Sigmoid colon (tissue), 6 donors: ENCODE measurements at regions not wholly inside any gene's neighbourhood (a gene's known extent, or its start where the extent isn't known, plus 50 kb on each side); places are given as distances from the start of the nearest gene placed in this dataset.

Experiments used
- DNase-seq: peaks from one replicate; pipeline ENCODE4 v3.0.0-alpha.2; 2019
- H3K27ac ChIP-seq, 4 donors: fragments of 200-600 bp; sonication (generic); one replicate each; pipeline ENCODE4 v1.5.1; 2016 to 2019; ENCODE audit warnings: mild to moderate bottlenecking in 1 of 4
- H3K27me3 ChIP-seq, 3 donors: fragments of 200-600 bp; sonication (generic); one replicate each; pipeline ENCODE4 v1.5.1; 2019; ENCODE audit warnings: mild to moderate bottlenecking in 1 of 3
- H3K36me3 ChIP-seq, 4 donors: fragments of 200-600 bp; sonication (generic); one replicate each; pipeline ENCODE4 v1.5.1; 2016 to 2019
- H3K4me1 ChIP-seq, 4 donors: fragments of 200-600 bp; sonication (generic); one replicate each; pipeline ENCODE4 v1.5.1; 2017 to 2019
- H3K4me3 ChIP-seq, 4 donors: fragments of 200-600 bp; sonication (generic); one replicate each; pipeline ENCODE4 v1.5.1; 2017 to 2019; ENCODE audit warnings: mild to moderate bottlenecking in 2 of 4, moderate library complexity in 1 of 4
- H3K9me3 ChIP-seq, 4 donors: fragments of 200-600 bp in 3 of 4; sonication (generic) in 3 of 4; one replicate each; pipeline versions ENCODE4 v1.5.1 to v1.6.1; 2013 to 2019
- EP300 ChIP-seq, 4 donors: sonication (generic); formaldehyde crosslinking; IDR thresholded peaks; one replicate each; pipeline ENCODE4 v1.6.1; 2017; ENCODE audit warnings: antibody characterized with exemption in 4 of 4
- POLR2A ChIP-seq, 2 donors: fragments of 450-650 bp; IDR thresholded peaks; one replicate each; pipeline ENCODE4 v1.6.1; 2016; ENCODE audit warnings: antibody characterized with exemption in 2 of 2, mild to moderate bottlenecking in 2 of 2, moderate library complexity in 2 of 2
- POLR2AphosphoS5 ChIP-seq, 4 donors: sonication (generic); formaldehyde crosslinking; IDR thresholded peaks; one replicate each; pipeline ENCODE4 v1.6.1; 2017; ENCODE audit warnings: antibody characterized with exemption in 4 of 4
- WGBS, 2 donors: extraction: QIAGEN DNeasy Blood & Tissue Kit; methylation state at CpG; one replicate each; pipeline ENCODE4 v1.1.7; 2013; 5-methylcytosine and 5-hydroxymethylcytosine counted together
- intact Hi-C: fragments of 100-400 bp; cut with DNase I; formaldehyde crosslinking; loops from one replicate; pipeline ENCODE4 v1.15.1; 2023
- TF ChIP-seq, protein P1 (sequence below), 4 experiments: fragments of 450-650 bp in 3 of 4; fragments of 200-600 bp in 1 of 4; IDR thresholded peaks; one replicate each; pipeline ENCODE4 v1.5.1; 2016 to 2019; ENCODE audit warnings: antibody characterized with exemption in 4 of 4, mild to moderate bottlenecking in 3 of 4, moderate library complexity in 2 of 4
- donor health status: healthy with polysubstance abuse.
- donor health status: healthy.

GRCh38 chr20:47857569-47858464 lies 72.5 kb upstream of the SULF2 start:
- Histone ChIP-seq H3K9me3 (no peaks in the 10 kb centered on the region), H3K27me3 (no peaks in the 10 kb centered on the region), H3K36me3 (no peaks in the 10 kb centered on the region), H3K4me1 (peaks cover 0 to 18% (median 16%) of the 10 kb centered on the region in 4 donors), H3K27ac (peak overlapping the region; percentile 57 to 79 (median 69)), H3K4me3 (peak overlapping the region in 1 of 4 donors; percentile 6)
- WGBS, 2 donors: 36 to 63% methylated on average over 17 of the region's 17 CpGs
- DNase-seq: peak; percentile 85
- intact Hi-C loops: loop anchor here (5.0 kb wide), 1 partner anchor 71 kb away; the partner anchor contains the start of gene SULF2
- TF ChIP-seq POLR2A (IDR thresholded peaks at IDR 0.05): no peak
- peak in 3 of 4 donors; percentile 16 to 26 (median 26) for TF ChIP-seq POLR2AphosphoS5 (IDR thresholded peaks at IDR 0.05)

DNA sequence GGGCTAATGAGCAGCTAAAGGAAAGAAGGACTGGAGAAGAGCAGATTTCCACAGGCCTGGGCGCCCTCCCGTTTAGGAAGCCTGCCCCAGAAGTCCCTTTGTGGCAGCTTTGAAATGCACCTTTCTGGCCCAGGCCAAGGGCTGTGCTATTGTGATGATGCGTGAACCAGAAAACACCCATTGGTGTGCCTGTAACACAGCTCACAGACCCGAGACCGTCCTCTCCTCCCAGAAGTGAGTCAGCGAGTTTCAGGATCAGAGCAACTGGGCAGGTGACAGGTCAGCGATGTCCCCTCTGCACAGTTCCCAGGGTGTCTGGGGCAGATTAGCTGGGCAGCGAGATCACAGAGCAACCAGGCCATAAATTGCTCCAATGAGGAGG lies 71.9 kb upstream of the SULF2 start:
- no peak for DNase-seq
- no peaks in the 10 kb centered on the region for H3K9me3 ChIP-seq
- H3K4me1 ChIP-seq: peaks cover 0 to 18% (median 16%) of the 10 kb centered on the region in 4 donors
- peak overlapping the region; percentile 57 to 79 (median 69) for H3K27ac ChIP-seq
- H3K4me3 ChIP-seq: no peak overlapping the region
- no peaks in the 10 kb centered on the region for H3K36me3 ChIP-seq
- TF ChIP-seq, protein P1, sequence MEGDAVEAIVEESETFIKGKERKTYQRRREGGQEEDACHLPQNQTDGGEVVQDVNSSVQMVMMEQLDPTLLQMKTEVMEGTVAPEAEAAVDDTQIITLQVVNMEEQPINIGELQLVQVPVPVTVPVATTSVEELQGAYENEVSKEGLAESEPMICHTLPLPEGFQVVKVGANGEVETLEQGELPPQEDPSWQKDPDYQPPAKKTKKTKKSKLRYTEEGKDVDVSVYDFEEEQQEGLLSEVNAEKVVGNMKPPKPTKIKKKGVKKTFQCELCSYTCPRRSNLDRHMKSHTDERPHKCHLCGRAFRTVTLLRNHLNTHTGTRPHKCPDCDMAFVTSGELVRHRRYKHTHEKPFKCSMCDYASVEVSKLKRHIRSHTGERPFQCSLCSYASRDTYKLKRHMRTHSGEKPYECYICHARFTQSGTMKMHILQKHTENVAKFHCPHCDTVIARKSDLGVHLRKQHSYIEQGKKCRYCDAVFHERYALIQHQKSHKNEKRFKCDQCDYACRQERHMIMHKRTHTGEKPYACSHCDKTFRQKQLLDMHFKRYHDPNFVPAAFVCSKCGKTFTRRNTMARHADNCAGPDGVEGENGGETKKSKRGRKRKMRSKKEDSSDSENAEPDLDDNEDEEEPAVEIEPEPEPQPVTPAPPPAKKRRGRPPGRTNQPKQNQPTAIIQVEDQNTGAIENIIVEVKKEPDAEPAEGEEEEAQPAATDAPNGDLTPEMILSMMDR (IDR thresholded peaks at IDR 0.05): no peak
- no peak for TF ChIP-seq POLR2A (IDR thresholded peaks at IDR 0.05)
- TF ChIP-seq POLR2AphosphoS5 (IDR thresholded peaks at IDR 0.05): no peak
- no peak for TF ChIP-seq EP300 (IDR thresholded peaks at IDR 0.05)
- no peaks in the 10 kb centered on the region for H3K27me3 ChIP-seq
- intact Hi-C loops: loop anchor here (5.0 kb wide), 1 partner anchor 70 kb away; the partner anchor contains the start of gene SULF2
- 64 to 69% methylated on average over 8 of the region's 8 CpGs for WGBS, 2 donors

GRCh38 chr20:47855799-47856198 lies 70.5 kb upstream of the SULF2 start:
- no peaks in the 10 kb centered on the region for H3K9me3 ChIP-seq
- H3K36me3 ChIP-seq: no peaks in the 10 kb centered on the region
- no peak overlapping the region for H3K27ac ChIP-seq
- TF ChIP-seq POLR2AphosphoS5 (IDR thresholded peaks at IDR 0.05) (no peak), POLR2A (IDR thresholded peaks at IDR 0.05) (no peak), EP300 (IDR thresholded peaks at IDR 0.05) (no peak)
- TF ChIP-seq, protein P1 (IDR thresholded peaks at IDR 0.05): no peak
- 95 to 98% methylated on average over 4 of the region's 4 CpGs for WGBS, 2 donors
- H3K4me3 ChIP-seq: no peak overlapping the region
- H3K27me3 ChIP-seq: no peaks in the 10 kb centered on the region
- H3K4me1 ChIP-seq: peaks cover 0 to 18% (median 16%) of the 10 kb centered on the region in 4 donors
- intact Hi-C loops: loop anchor here (5.0 kb wide), 1 partner anchor 68 kb away; the partner anchor contains the start of gene SULF2
- no peak for DNase-seq

DNA sequence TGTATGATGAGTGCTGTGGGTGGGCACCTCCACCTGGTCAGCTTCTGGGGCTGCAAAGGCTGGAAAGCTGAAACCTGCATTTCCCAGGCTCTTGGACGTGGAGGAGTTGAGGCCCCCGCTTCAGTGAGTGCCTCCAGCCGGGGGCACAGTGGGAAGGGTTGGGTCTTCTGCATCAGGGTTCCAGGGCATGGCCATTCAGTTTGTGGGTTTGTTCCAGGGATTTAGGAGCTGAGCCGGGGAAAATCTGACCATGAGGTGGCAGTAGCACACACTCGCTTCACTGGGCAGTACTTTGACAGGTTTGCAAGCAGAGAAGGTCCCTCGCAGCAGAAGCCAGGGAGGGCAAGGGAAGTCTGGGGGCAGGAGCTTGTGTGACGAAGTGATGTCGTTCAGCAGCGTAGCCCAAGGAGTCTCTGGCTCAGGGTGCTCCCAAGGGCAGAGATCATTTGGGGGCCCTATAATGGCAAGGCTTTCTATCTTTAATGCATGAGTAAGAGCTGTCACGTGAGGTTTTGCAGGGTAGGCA lies 69.5 kb upstream of the SULF2 start:
- Histone ChIP-seq H3K9me3 (no peaks in the 10 kb centered on the region), H3K4me1 (peaks cover 0 to 18% (median 16%) of the 10 kb centered on the region in 4 donors), H3K27ac (no peak overlapping the region), H3K36me3 (no peaks in the 10 kb centered on the region), H3K4me3 (no peak overlapping the region), H3K27me3 (no peaks in the 10 kb centered on the region)
- intact Hi-C loops: loop anchor here (5.0 kb wide), 1 partner anchor 67 kb away; the partner anchor contains the start of gene SULF2
- WGBS, 2 donors: 73 to 81% methylated on average over 10 of the region's 10 CpGs
- no peak for DNase-seq
- TF ChIP-seq POLR2A (IDR thresholded peaks at IDR 0.05): no peak
- no peak for TF ChIP-seq POLR2AphosphoS5 (IDR thresholded peaks at IDR 0.05)
- no peak for TF ChIP-seq EP300 (IDR thresholded peaks at IDR 0.05)
- TF ChIP-seq, protein P1 (IDR thresholded peaks at IDR 0.05): no peak

- H3K36me3 ChIP-seq: no peaks in the 10 kb centered on the region
- WGBS, 2 donors: 83 to 90% methylated on average over 7 of the region's 7 CpGs
- no peaks in the 10 kb centered on the region for H3K27me3 ChIP-seq
- H3K9me3 ChIP-seq: no peaks in the 10 kb centered on the region
- no peak overlapping the region for H3K4me3 ChIP-seq
- H3K27ac ChIP-seq: no peak overlapping the region
- DNase-seq: no peak
- TF ChIP-seq EP300 (IDR thresholded peaks at IDR 0.05) (no peak), POLR2A (IDR thresholded peaks at IDR 0.05) (no peak), POLR2AphosphoS5 (IDR thresholded peaks at IDR 0.05) (no peak)
- TF ChIP-seq, protein P1 (IDR thresholded peaks at IDR 0.05): no peak
- peaks cover 0 to 2% (median 0%) of the 10 kb centered on the region in 4 donors for H3K4me1 ChIP-seq
- intact Hi-C loops: no loop called here
Measured at GRCh38 chr20:47851774-47852173, 66.5 kb upstream of the SULF2 start.
